ENCODE measurements at regions not wholly inside any gene's neighbourhood (a gene's known extent, or its start where the extent isn't known, plus 50 kb on each side); places are given as distances from the start of the nearest gene placed in this dataset.

DNA sequence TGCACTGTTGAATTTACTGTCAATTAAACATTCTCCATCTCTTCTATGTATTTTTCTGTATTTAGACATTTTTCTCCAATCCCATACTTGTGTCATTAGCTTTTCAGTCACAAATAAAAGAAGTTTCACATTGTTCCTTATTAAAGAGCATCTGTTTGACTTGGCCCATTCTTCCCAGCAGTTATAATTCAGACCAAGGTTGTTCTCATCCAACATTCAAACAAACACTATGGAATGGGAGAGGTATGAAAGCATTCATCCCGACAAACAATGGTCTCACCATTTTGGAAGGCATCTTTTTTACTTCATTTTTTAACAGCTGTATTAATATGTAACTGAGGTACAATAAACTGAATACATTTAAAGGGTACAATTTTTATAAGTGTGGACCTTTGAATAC, 208.8 kb upstream of the MAF start:
- TF ChIP-seq, protein P1, sequence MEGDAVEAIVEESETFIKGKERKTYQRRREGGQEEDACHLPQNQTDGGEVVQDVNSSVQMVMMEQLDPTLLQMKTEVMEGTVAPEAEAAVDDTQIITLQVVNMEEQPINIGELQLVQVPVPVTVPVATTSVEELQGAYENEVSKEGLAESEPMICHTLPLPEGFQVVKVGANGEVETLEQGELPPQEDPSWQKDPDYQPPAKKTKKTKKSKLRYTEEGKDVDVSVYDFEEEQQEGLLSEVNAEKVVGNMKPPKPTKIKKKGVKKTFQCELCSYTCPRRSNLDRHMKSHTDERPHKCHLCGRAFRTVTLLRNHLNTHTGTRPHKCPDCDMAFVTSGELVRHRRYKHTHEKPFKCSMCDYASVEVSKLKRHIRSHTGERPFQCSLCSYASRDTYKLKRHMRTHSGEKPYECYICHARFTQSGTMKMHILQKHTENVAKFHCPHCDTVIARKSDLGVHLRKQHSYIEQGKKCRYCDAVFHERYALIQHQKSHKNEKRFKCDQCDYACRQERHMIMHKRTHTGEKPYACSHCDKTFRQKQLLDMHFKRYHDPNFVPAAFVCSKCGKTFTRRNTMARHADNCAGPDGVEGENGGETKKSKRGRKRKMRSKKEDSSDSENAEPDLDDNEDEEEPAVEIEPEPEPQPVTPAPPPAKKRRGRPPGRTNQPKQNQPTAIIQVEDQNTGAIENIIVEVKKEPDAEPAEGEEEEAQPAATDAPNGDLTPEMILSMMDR (conservative IDR thresholded peaks at IDR 0.05) = no peak
- TF ChIP-seq ZFX (IDR thresholded peaks at IDR 0.05) = no peak

Measured in C4-2B (cell line).